CD8-positive, alpha-beta memory T cell (primary cell): ENCODE measurements at regions not wholly inside any gene's neighbourhood (a gene's known extent, or its start where the extent isn't known, plus 50 kb on each side); places are given as distances from the start of the nearest gene placed in this dataset.

Experiments
- CTCF ChIA-PET: fragments of 350-600 bp; sonication (Branson Sonifier 250); formaldehyde crosslinking; loops from one replicate; lab custom pipeline; 2021; ENCODE audit warnings: antibody characterized with exemption; lab: Charles Lee
- POLR2A ChIA-PET: fragments of 350-600 bp; sonication (Branson Sonifier 250); formaldehyde crosslinking; loops from one replicate; lab custom pipeline; 2021; ENCODE audit warnings: antibody characterized with exemption; lab: Charles Lee
- DNase-seq, 5 donors: peaks; one replicate each; pipeline versions ENCODE4 v3.0.0 to v3.0.0-alpha.2; 2020 to 2022; ENCODE audit warnings: mixed read lengths in 1 of 5
- H3K27ac ChIP-seq: one replicate; pipeline ENCODE4 v1.7.0; 2013; ENCODE audit warnings: low read depth, mild to moderate bottlenecking, low read length, moderate library complexity
- H3K27me3 ChIP-seq: 2 replicates; pipeline ENCODE4 v1.7.0; 2013; ENCODE audit warnings: low read length, mild to moderate bottlenecking; ENCODE audit not compliant: insufficient read depth, poor library complexity, severe bottlenecking
- H3K36me3 ChIP-seq: 2 replicates; pipeline ENCODE4 v1.7.0; 2013; ENCODE audit warnings: mild to moderate bottlenecking, low read length, moderate library complexity; ENCODE audit not compliant: insufficient read depth
- H3K4me1 ChIP-seq: 2 replicates; pipeline ENCODE4 v1.7.0; 2013; ENCODE audit warnings: mild to moderate bottlenecking, low read length, moderate library complexity; ENCODE audit not compliant: insufficient read depth
- H3K4me3 ChIP-seq: 2 replicates; pipeline ENCODE4 v1.7.0; 2013; ENCODE audit warnings: mild to moderate bottlenecking, low read length
- H3K9me3 ChIP-seq: 2 replicates; pipeline ENCODE4 v1.7.0; 2013; ENCODE audit warnings: mild to moderate bottlenecking, low read length
- H3K27ac Mint-ChIP-seq, 8 donors: one replicate each; pipeline ENCODE4 v1.8.0; 2020 to 2021; ENCODE audit warnings: mixed read lengths in 8 of 8, mild to moderate bottlenecking in 6 of 8, inconsistent platforms in 3 of 8, moderate library complexity in 3 of 8
- H3K27me3 Mint-ChIP-seq, 2 donors: one replicate each; pipeline ENCODE4 v1.8.0; 2020 to 2021; ENCODE audit warnings: mixed read lengths in 2 of 2, mild to moderate bottlenecking in 1 of 2, moderate library complexity in 1 of 2
- H3K36me3 Mint-ChIP-seq, 3 donors: one replicate each; pipeline ENCODE4 v1.8.0; 2020 to 2021; ENCODE audit warnings: mixed read lengths in 3 of 3, inconsistent platforms in 1 of 3, mild to moderate bottlenecking in 1 of 3
- H3K4me1 Mint-ChIP-seq, 3 donors: one replicate each; pipeline ENCODE4 v1.8.0; 2020 to 2021; ENCODE audit warnings: mixed read lengths in 3 of 3, inconsistent platforms in 1 of 3, mild to moderate bottlenecking in 1 of 3
- H3K4me3 Mint-ChIP-seq, 7 donors: one replicate each; pipeline ENCODE4 v1.8.0; 2020 to 2021; ENCODE audit warnings: mixed read lengths in 7 of 7, mild to moderate bottlenecking in 6 of 7, moderate library complexity in 4 of 7, inconsistent platforms in 2 of 7
- H3K9me3 Mint-ChIP-seq, 5 donors: one replicate each; pipeline ENCODE4 v1.8.0; 2020 to 2022; ENCODE audit warnings: mixed read lengths in 5 of 5, mild to moderate bottlenecking in 3 of 5, moderate library complexity in 2 of 5, inconsistent platforms in 1 of 5

DNA sequence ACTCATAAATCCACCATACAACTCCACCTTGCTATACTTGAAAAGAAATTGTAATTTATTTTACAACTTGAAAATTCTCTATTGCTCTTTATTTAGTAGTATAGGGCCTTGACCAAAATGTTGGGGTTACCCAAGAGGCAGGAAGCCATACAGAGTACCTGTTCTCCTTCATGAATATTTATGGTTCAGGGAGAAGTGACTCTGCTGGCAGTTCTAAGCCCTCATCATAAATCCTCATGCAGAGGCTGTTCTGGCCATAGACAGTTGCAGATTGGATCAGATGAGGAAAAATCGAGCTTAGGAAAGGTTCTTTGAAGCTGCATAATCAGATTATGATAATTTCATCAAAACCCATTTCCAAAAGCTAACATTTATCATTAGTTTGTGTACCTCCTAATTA is 449.4 kb upstream of the TENM4 start:
- DNase-seq, result no peak
- Histone ChIP-seq H3K9me3 (no peaks in the 10 kb centered on the region), H3K4me3 (no peak overlapping the region), H3K36me3 (no peaks in the 10 kb centered on the region), H3K27ac (no peak overlapping the region), H3K27me3 (no peaks in the 10 kb centered on the region), H3K4me1 (no peaks in the 10 kb centered on the region)
- Mint-ChIP-seq H3K9me3 (peaks cover 0 to 4% (median 0%) of the 10 kb centered on the region in 5 donors), H3K27me3 (no peaks in the 10 kb centered on the region), H3K4me3 (no peak overlapping the region), H3K4me1 (no peaks in the 10 kb centered on the region), H3K27ac (no peak overlapping the region), H3K36me3 (no peaks in the 10 kb centered on the region)
- ChIA-PET CTCF (no interaction called here), POLR2A (no interaction called here)

GRCh38 chr11:79864882-79865281 is 424.1 kb upstream of the TENM4 start:
- Mint-ChIP-seq H3K27ac (no peak overlapping the region), H3K4me1 (no peaks in the 10 kb centered on the region), H3K27me3 (no peaks in the 10 kb centered on the region), H3K36me3 (peaks cover 0 to 2% (median 0%) of the 10 kb centered on the region in 3 donors), H3K4me3 (no peak overlapping the region), H3K9me3 (peaks cover 17 to 30% (median 25%) of the 10 kb centered on the region in 5 donors)
- no peak overlapping the region for H3K27ac ChIP-seq
- CTCF ChIA-PET, result no interaction called here
- POLR2A ChIA-PET, result no interaction called here
- no peaks in the 10 kb centered on the region for H3K4me1 ChIP-seq
- no peak overlapping the region for H3K4me3 ChIP-seq
- no peaks in the 10 kb centered on the region for H3K9me3 ChIP-seq
- DNase-seq, result no peak
- no peaks in the 10 kb centered on the region for H3K36me3 ChIP-seq
- H3K27me3 ChIP-seq, result no peaks in the 10 kb centered on the region

DNA sequence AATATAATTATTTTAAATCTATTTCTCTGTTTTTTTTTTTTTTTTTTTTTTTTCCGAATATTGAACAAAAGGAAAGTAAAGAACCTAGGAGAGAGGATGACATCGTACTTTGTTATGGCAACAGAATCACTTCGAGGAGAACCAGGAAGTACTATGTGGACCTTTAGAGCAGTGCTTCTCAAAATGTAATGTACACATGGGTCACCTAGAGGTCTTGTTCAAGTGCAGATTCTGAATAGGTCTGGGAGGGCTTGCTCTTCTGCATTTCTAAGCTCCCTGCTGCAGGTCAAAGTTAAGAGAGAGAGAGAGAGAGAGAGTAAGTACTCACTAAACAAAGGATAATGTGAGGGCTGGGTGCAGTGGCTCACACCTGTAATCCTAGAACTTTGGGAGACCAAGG is 419.5 kb upstream of the TENM4 start:
- H3K27me3 Mint-ChIP-seq, result no peaks in the 10 kb centered on the region
- ChIA-PET CTCF (no interaction called here), POLR2A (no interaction called here)
- Histone ChIP-seq H3K4me1 (no peaks in the 10 kb centered on the region), H3K4me3 (no peak overlapping the region), H3K27ac (no peak overlapping the region), H3K27me3 (no peaks in the 10 kb centered on the region), H3K36me3 (no peaks in the 10 kb centered on the region), H3K9me3 (no peaks in the 10 kb centered on the region)
- no peaks in the 10 kb centered on the region for H3K4me1 Mint-ChIP-seq
- no peak for DNase-seq
- peaks cover 7 to 22% (median 15%) of the 10 kb centered on the region in 5 donors for H3K9me3 Mint-ChIP-seq
- peaks cover 0 to 2% (median 0%) of the 10 kb centered on the region in 3 donors for H3K36me3 Mint-ChIP-seq
- no peak overlapping the region for H3K4me3 Mint-ChIP-seq
- H3K27ac Mint-ChIP-seq, result no peak overlapping the region

GRCh38 chr11:79857377-79858214 is 416.8 kb upstream of the TENM4 start:
- DNase-seq, result no peak
- Mint-ChIP-seq H3K27ac (no peak overlapping the region), H3K27me3 (no peaks in the 10 kb centered on the region)

GRCh38 chr11:79852176-79852575 is 411.3 kb upstream of the TENM4 start:
- no peak for DNase-seq
- H3K36me3 Mint-ChIP-seq, result no peaks in the 10 kb centered on the region
- no peak overlapping the region for H3K4me3 ChIP-seq
- no peaks in the 10 kb centered on the region for H3K9me3 ChIP-seq
- H3K27ac Mint-ChIP-seq, result no peak overlapping the region
- ChIA-PET CTCF (no interaction called here), POLR2A (no interaction called here)
- no peaks in the 10 kb centered on the region for H3K4me1 ChIP-seq
- H3K4me3 Mint-ChIP-seq, result no peak overlapping the region
- peaks cover 0 to 11% (median 6%) of the 10 kb centered on the region in 5 donors for H3K9me3 Mint-ChIP-seq
- H3K36me3 ChIP-seq, result no peaks in the 10 kb centered on the region
- H3K27me3 ChIP-seq, result no peaks in the 10 kb centered on the region
- H3K27me3 Mint-ChIP-seq, result no peaks in the 10 kb centered on the region
- no peak overlapping the region for H3K27ac ChIP-seq
- no peaks in the 10 kb centered on the region for H3K4me1 Mint-ChIP-seq

More at GRCh38 chr11:79857377-79858214, 416.8 kb upstream of the TENM4 start:
- H3K27ac ChIP-seq, result no peak overlapping the region
- Mint-ChIP-seq H3K4me3 (no peak overlapping the region), H3K36me3 (peaks cover 0 to 2% (median 0%) of the 10 kb centered on the region in 3 donors), H3K9me3 (peaks cover 1 to 17% (median 7%) of the 10 kb centered on the region in 5 donors), H3K4me1 (no peaks in the 10 kb centered on the region)
- H3K36me3 ChIP-seq, result no peaks in the 10 kb centered on the region
- no peaks in the 10 kb centered on the region for H3K27me3 ChIP-seq
- H3K9me3 ChIP-seq, result no peaks in the 10 kb centered on the region
- no peak overlapping the region for H3K4me3 ChIP-seq
- ChIA-PET CTCF (no interaction called here), POLR2A (no interaction called here)
- no peaks in the 10 kb centered on the region for H3K4me1 ChIP-seq

DNA sequence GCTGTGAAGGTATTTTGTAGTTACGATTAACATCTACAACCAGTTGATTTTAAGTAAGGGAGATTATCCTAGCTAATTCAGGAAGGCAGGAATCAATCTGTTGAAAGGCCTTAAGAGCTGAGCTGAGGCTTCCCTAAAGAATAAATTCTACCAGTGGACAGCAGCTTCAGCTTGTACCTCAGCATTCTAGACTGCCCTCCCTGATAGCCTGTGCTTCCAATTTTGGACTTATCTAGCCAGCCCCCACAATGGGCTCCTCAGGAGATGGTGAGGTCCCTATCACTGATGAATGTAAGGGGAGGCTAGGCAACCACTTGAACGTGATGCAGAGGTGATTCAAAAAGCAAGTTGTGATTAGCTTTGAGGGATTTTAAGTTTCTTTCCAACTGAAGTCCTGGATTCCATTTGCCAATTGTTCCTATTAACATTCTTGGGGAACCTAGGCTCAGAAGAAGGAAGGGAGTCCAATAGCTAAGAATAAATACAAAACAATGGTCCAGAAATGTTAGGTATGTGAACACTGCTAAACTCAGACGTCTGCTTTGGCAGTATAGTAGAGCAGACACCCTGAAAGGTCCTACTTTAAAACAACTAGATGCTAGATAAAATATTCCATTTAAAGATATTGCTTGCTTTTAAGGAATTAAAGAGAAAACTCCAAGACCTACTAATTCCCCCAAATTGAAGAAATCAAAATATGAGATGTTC is 404.3 kb upstream of the TENM4 start:
- no peak overlapping the region for H3K4me3 Mint-ChIP-seq
- H3K4me1 Mint-ChIP-seq, result no peaks in the 10 kb centered on the region
- Histone ChIP-seq H3K4me1 (no peaks in the 10 kb centered on the region), H3K27ac (no peak overlapping the region), H3K4me3 (no peak overlapping the region), H3K27me3 (no peaks in the 10 kb centered on the region), H3K36me3 (no peaks in the 10 kb centered on the region), H3K9me3 (no peaks in the 10 kb centered on the region)
- peaks cover 0 to 2% of the 10 kb centered on the region in 2 donors for H3K27me3 Mint-ChIP-seq
- ChIA-PET CTCF (no interaction called here), POLR2A (no interaction called here)
- H3K9me3 Mint-ChIP-seq, result peaks cover 0 to 26% (median 8%) of the 10 kb centered on the region in 5 donors
- no peaks in the 10 kb centered on the region for H3K36me3 Mint-ChIP-seq
- DNase-seq, result no peak
- no peak overlapping the region for H3K27ac Mint-ChIP-seq

DNA sequence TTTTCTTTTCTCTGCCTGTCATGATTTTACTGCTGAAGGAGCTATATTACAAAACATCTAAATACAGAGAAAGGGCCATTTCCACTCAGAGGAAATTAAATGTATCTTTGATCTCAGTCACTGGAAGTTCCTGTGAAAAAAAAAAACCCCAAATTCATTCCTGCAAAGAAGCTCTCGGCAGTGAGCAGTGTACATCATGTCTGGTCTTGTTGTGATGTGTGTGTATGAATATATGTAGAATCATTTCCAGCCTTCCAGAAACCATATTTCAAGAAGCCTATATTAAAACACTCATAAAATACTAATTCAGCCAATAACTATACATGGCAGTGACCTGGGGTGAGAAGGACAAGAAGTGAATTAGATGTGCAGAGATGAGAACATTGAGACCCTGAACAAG is 393.2 kb upstream of the TENM4 start:
- CTCF ChIA-PET, result no interaction called here
- no peak overlapping the region for H3K4me3 ChIP-seq
- no peaks in the 10 kb centered on the region for H3K27me3 ChIP-seq
- H3K4me1 Mint-ChIP-seq, result no peaks in the 10 kb centered on the region
- no peaks in the 10 kb centered on the region for H3K4me1 ChIP-seq
- H3K27ac Mint-ChIP-seq, result no peak overlapping the region
- no peaks in the 10 kb centered on the region for H3K36me3 Mint-ChIP-seq
- H3K4me3 Mint-ChIP-seq, result no peak overlapping the region
- H3K27me3 Mint-ChIP-seq, result no peaks in the 10 kb centered on the region
- POLR2A ChIA-PET, result no interaction called here
- no peaks in the 10 kb centered on the region for H3K36me3 ChIP-seq
- no peaks in the 10 kb centered on the region for H3K9me3 ChIP-seq
- no peak for DNase-seq
- no peak overlapping the region for H3K27ac ChIP-seq
- peaks cover 2 to 15% (median 6%) of the 10 kb centered on the region in 5 donors for H3K9me3 Mint-ChIP-seq

DNA sequence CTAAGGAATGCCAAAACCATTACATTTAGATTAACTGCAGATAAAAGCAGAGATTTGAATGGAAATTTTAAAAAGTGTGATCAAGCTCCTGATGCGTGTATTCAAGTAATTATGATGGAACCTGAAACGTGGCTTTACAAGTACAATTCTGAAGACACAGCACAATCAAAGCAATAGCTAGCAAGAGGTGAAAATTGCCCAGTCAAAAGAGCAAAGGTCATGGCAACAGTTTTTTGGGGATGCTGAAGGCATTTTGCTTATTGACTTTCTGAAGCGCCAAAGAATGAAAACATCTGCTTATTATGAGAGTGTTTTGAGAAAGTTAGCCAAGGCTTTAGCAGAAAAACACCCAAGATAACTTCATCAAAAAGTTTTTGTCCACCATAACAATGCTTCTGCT is 389.6 kb upstream of the TENM4 start:
- Histone ChIP-seq H3K27ac (no peak overlapping the region), H3K27me3 (no peaks in the 10 kb centered on the region), H3K4me1 (no peaks in the 10 kb centered on the region), H3K36me3 (no peaks in the 10 kb centered on the region), H3K4me3 (no peak overlapping the region), H3K9me3 (no peaks in the 10 kb centered on the region)
- ChIA-PET CTCF (no interaction called here), POLR2A (no interaction called here)
- Mint-ChIP-seq H3K27me3 (no peaks in the 10 kb centered on the region), H3K36me3 (no peaks in the 10 kb centered on the region), H3K9me3 (peaks cover 2 to 14% (median 4%) of the 10 kb centered on the region in 5 donors), H3K4me3 (no peak overlapping the region), H3K4me1 (no peaks in the 10 kb centered on the region), H3K27ac (no peak overlapping the region)
- DNase-seq, result no peak
